ENCODE measurements at regions not wholly inside any gene's neighbourhood (a gene's known extent, or its start where the extent isn't known, plus 50 kb on each side); places are given as distances from the start of the nearest gene placed in this dataset.

GRCh38 chr11:134637091-134638015 is 225.3 kb upstream of the B3GAT1 start:
- Mint-ChIP-seq H3K4me1 (no peaks in the 10 kb centered on the region), H3K27me3 (peaks cover 2% of the 10 kb centered on the region), H3K4me3 (no peak overlapping the region), H3K9me3 (ENCODE audit: insufficient read depth) (no peaks in the 10 kb centered on the region), H3K27ac (no peak overlapping the region)
- Histone ChIP-seq H3K9ac (ENCODE audit: low read length) (no peak overlapping the region), H3K27ac (ENCODE audit: low read length in 2 of 2) (no peak overlapping the region), H2AFZ (ENCODE audit: insufficient read depth, low read depth, low read length, poor library complexity, severe bottlenecking) (no peak overlapping the region), H3K36me3 (replicated peaks in 1 of 2; ENCODE audit: control extremely low read depth in 1 of 2, control insufficient read depth in 1 of 2, extremely low read depth in 1 of 2, insufficient read depth in 2 of 2, low read length in 1 of 2) (no peaks in the 10 kb centered on the region), H3K79me2 (ENCODE audit: control insufficient read depth, insufficient read depth, low read length) (no peaks in the 10 kb centered on the region), H3K27me3 (replicated peaks in 1 of 4; ENCODE audit: control extremely low read depth in 1 of 4, control insufficient read depth in 3 of 4, insufficient read depth in 4 of 4, low read length in 3 of 4) (no peaks in the 10 kb centered on the region), H3K4me2 (replicated peaks; ENCODE audit: low read depth, low read length, poor library complexity, severe bottlenecking) (no peak overlapping the region), H3K4me3 (ENCODE audit: control extremely low read depth in 1 of 5, extremely low read depth in 1 of 5, insufficient read depth in 1 of 5, low read depth in 2 of 5, low read length in 4 of 5) (no peak overlapping the region), H3K9me3 (ENCODE audit: control extremely low read depth in 1 of 3, control insufficient read depth in 2 of 3, insufficient read depth in 1 of 3, low read length in 2 of 3) (no peaks in the 10 kb centered on the region), H4K20me1 (ENCODE audit: control insufficient read depth, insufficient read depth, low read length, poor library complexity, severe bottlenecking) (no peaks in the 10 kb centered on the region), H3K4me1 (ENCODE audit: control insufficient read depth in 2 of 2, insufficient read depth in 2 of 2, low read length in 2 of 2) (no peaks in the 10 kb centered on the region)
- 80% methylated on average over 11 of the region's 11 CpGs for WGBS (ENCODE audit: insufficient coverage)
- ATAC-seq (ENCODE audit: low read depth): no peak
- CTCF ChIA-PET: no interaction called here
- intact Hi-C loops (cut with micrococcal nuclease): no loop called here
- TF ChIP-seq CTCF (IDR thresholded peaks at IDR 0.05) (no peak), EZH2 (IDR thresholded peaks at IDR 0.05; ENCODE audit: borderline replicate concordance, insufficient read depth, low read depth, low read length, poor library complexity, severe bottlenecking) (no peak)
- no peak for DNase-seq
- POLR2A ChIA-PET: no interaction called here

- ChIA-PET CTCF (no interaction called here), POLR2A (no interaction called here)
- Histone ChIP-seq H3K36me3 (replicated peaks in 1 of 2; ENCODE audit: control extremely low read depth in 1 of 2, control insufficient read depth in 1 of 2, extremely low read depth in 1 of 2, insufficient read depth in 2 of 2, low read length in 1 of 2) (no peaks in the 10 kb centered on the region), H3K4me3 (ENCODE audit: control extremely low read depth in 1 of 5, extremely low read depth in 1 of 5, insufficient read depth in 1 of 5, low read depth in 2 of 5, low read length in 4 of 5) (no peak overlapping the region), H3K27ac (ENCODE audit: low read length in 2 of 2) (no peak overlapping the region), H4K20me1 (ENCODE audit: control insufficient read depth, insufficient read depth, low read length, poor library complexity, severe bottlenecking) (no peaks in the 10 kb centered on the region), H3K27me3 (replicated peaks in 1 of 4; ENCODE audit: control extremely low read depth in 1 of 4, control insufficient read depth in 3 of 4, insufficient read depth in 4 of 4, low read length in 3 of 4) (no peaks in the 10 kb centered on the region), H2AFZ (ENCODE audit: insufficient read depth, low read depth, low read length, poor library complexity, severe bottlenecking) (no peak overlapping the region), H3K79me2 (ENCODE audit: control insufficient read depth, insufficient read depth, low read length) (no peaks in the 10 kb centered on the region), H3K9me3 (ENCODE audit: control extremely low read depth in 1 of 3, control insufficient read depth in 2 of 3, insufficient read depth in 1 of 3, low read length in 2 of 3) (no peaks in the 10 kb centered on the region), H3K9ac (ENCODE audit: low read length) (no peak overlapping the region), H3K4me1 (ENCODE audit: control insufficient read depth in 2 of 2, insufficient read depth in 2 of 2, low read length in 2 of 2) (no peaks in the 10 kb centered on the region), H3K4me2 (replicated peaks; ENCODE audit: low read depth, low read length, poor library complexity, severe bottlenecking) (no peak overlapping the region)
- ATAC-seq (ENCODE audit: low read depth): no peak
- no peaks in the 10 kb centered on the region for H3K27me3 Mint-ChIP-seq
- no peaks in the 10 kb centered on the region for H3K9me3 Mint-ChIP-seq (ENCODE audit: insufficient read depth)
- no peaks in the 10 kb centered on the region for H3K4me1 Mint-ChIP-seq
- WGBS (ENCODE audit: insufficient coverage): 82% methylated on average over 12 of the region's 12 CpGs
- DNase-seq: no peak
- H3K27ac Mint-ChIP-seq: no peak overlapping the region
- TF ChIP-seq EZH2 (IDR thresholded peaks at IDR 0.05; ENCODE audit: borderline replicate concordance, insufficient read depth, low read depth, low read length, poor library complexity, severe bottlenecking) (no peak), CTCF (IDR thresholded peaks at IDR 0.05) (no peak)
- intact Hi-C loops (cut with micrococcal nuclease): no loop called here
- no peak overlapping the region for H3K4me3 Mint-ChIP-seq
These were observed 224.0 kb upstream of the B3GAT1 start for GRCh38 chr11:134636071-134636470.
